Upper lobe of left lung (tissue), 6 donors: ENCODE measurements at regions not wholly inside any gene's neighbourhood (a gene's known extent, or its start where the extent isn't known, plus 50 kb on each side); places are given as distances from the start of the nearest gene placed in this dataset.

Experiments
- ATAC-seq, 2 donors: fragments of 200-7000 bp; cut with Tn5 transposase; one replicate each; pipeline ENCODE4 v1.9.1; 2022; ENCODE audit warnings: mild to moderate bottlenecking in 2 of 2, moderate library complexity in 2 of 2; ENCODE audit not compliant: low FRiP score in 2 of 2
- DNase-seq, 2 donors: peaks; one replicate each; pipeline ENCODE4 v3.0.0-alpha.2; 2019 to 2020
- H3K27ac ChIP-seq, 4 donors: fragments of 200-600 bp; sonication (generic); one replicate each; pipeline ENCODE4 v1.5.1; 2016 to 2019
- H3K27me3 ChIP-seq, 4 donors: fragments of 200-600 bp; sonication (generic); one replicate each; pipeline ENCODE4 v1.5.1; 2017 to 2019
- H3K36me3 ChIP-seq, 4 donors: fragments of 200-600 bp; sonication (generic); one replicate each; pipeline ENCODE4 v1.5.1; 2016 to 2019
- H3K4me1 ChIP-seq, 4 donors: fragments of 200-600 bp; sonication (generic); one replicate each; pipeline ENCODE4 v1.5.1; 2018 to 2019
- H3K4me3 ChIP-seq, 4 donors: fragments of 200-600 bp; sonication (generic); one replicate each; pipeline ENCODE4 v1.5.1; 2017 to 2019; ENCODE audit warnings: mild to moderate bottlenecking in 2 of 4, moderate library complexity in 1 of 4
- H3K9me3 ChIP-seq, 4 donors: fragments of 200-600 bp; sonication (generic); one replicate each; pipeline ENCODE4 v1.5.1; 2018 to 2019
- CTCF ChIP-seq, 6 experiments: fragments of 450-650 bp in 4 of 6; fragments of 200-600 bp in 2 of 6; sonication (generic) in 2 of 6; IDR thresholded peaks; one replicate each; pipeline ENCODE4 v1.5.1; 2016 to 2019; ENCODE audit warnings: antibody characterized with exemption in 6 of 6
- EP300 ChIP-seq, 4 donors: sonication (generic); formaldehyde crosslinking; IDR thresholded peaks; one replicate each; pipeline ENCODE4 v1.5.1; 2017; ENCODE audit warnings: antibody characterized with exemption in 4 of 4, control low read depth in 2 of 4
- POLR2A ChIP-seq, 4 donors: fragments of 450-650 bp; IDR thresholded peaks; one replicate each; pipeline ENCODE4 v1.5.1; 2016 to 2017; ENCODE audit warnings: antibody characterized with exemption in 4 of 4, mild to moderate bottlenecking in 2 of 4
- POLR2AphosphoS5 ChIP-seq, 2 donors: sonication (generic); formaldehyde crosslinking; IDR thresholded peaks; one replicate each; pipeline ENCODE4 v1.5.1; 2017; ENCODE audit warnings: antibody characterized with exemption in 2 of 2
- WGBS, 2 donors: methylation state at CpG; one replicate each; pipeline ENCODE4 v1.1.5; 2017 to 2018; 5-methylcytosine and 5-hydroxymethylcytosine counted together
- donor health status: DM: no; HTN: no; CAD: no; lungs with moderate emphysema.
- donor health status: DM: no; HTN: yes; CAD: no; lungs with severe emphysema.

GRCh38 chr6:80922916-80923455 is 816.5 kb downstream of the BCKDHB start:
- Histone ChIP-seq H3K27me3 (no peaks in the 10 kb centered on the region), H3K9me3 (no peaks in the 10 kb centered on the region), H3K27ac (no peak overlapping the region), H3K4me3 (no peak overlapping the region), H3K4me1 (no peaks in the 10 kb centered on the region), H3K36me3 (no peaks in the 10 kb centered on the region)
- DNase-seq (no peak), ATAC-seq (no peak)
- no peak for TF ChIP-seq CTCF (IDR thresholded peaks at IDR 0.05)
- no peak for TF ChIP-seq EP300 (IDR thresholded peaks at IDR 0.05)
- no peak for TF ChIP-seq POLR2AphosphoS5 (IDR thresholded peaks at IDR 0.05)
- TF ChIP-seq POLR2A (IDR thresholded peaks at IDR 0.05) = no peak
- 87 to 95% methylated on average over 1 of the region's 1 CpG for WGBS, 2 donors

- no peak for DNase-seq
- H3K27me3 ChIP-seq = no peaks in the 10 kb centered on the region
These were observed 815.5 kb downstream of the BCKDHB start for GRCh38 chr6:80921861-80922460.

GRCh38 chr6:80907831-80908230 is 801.4 kb downstream of the BCKDHB start:
- no peaks in the 10 kb centered on the region for H3K9me3 ChIP-seq
- no peak overlapping the region for H3K27ac ChIP-seq
- no peaks in the 10 kb centered on the region for H3K4me1 ChIP-seq
- TF ChIP-seq CTCF (IDR thresholded peaks at IDR 0.05) (no peak), POLR2AphosphoS5 (IDR thresholded peaks at IDR 0.05) (no peak), POLR2A (IDR thresholded peaks at IDR 0.05) (no peak), EP300 (IDR thresholded peaks at IDR 0.05) (no peak)
- no peak for ATAC-seq
- no peak for DNase-seq
- H3K27me3 ChIP-seq = no peaks in the 10 kb centered on the region
- H3K36me3 ChIP-seq = no peaks in the 10 kb centered on the region
- no peak overlapping the region for H3K4me3 ChIP-seq
- 72 to 77% methylated on average over 3 of the region's 3 CpGs for WGBS, 2 donors

More at GRCh38 chr6:80921861-80922460, 815.5 kb downstream of the BCKDHB start:
- Histone ChIP-seq H3K4me3 (no peak overlapping the region), H3K27ac (no peak overlapping the region), H3K9me3 (no peaks in the 10 kb centered on the region), H3K4me1 (no peaks in the 10 kb centered on the region), H3K36me3 (no peaks in the 10 kb centered on the region)
- TF ChIP-seq CTCF (IDR thresholded peaks at IDR 0.05) (no peak), EP300 (IDR thresholded peaks at IDR 0.05) (no peak), POLR2A (IDR thresholded peaks at IDR 0.05) (no peak), POLR2AphosphoS5 (IDR thresholded peaks at IDR 0.05) (no peak)
- 17 to 45% methylated on average over 2 of the region's 2 CpGs for WGBS, 2 donors
- ATAC-seq = no peak

GRCh38 chr6:80903711-80904110 is 797.2 kb downstream of the BCKDHB start:
- Histone ChIP-seq H3K4me1 (no peaks in the 10 kb centered on the region), H3K4me3 (no peak overlapping the region), H3K9me3 (peaks cover 0 to 6% (median 2%) of the 10 kb centered on the region in 4 donors), H3K27ac (no peak overlapping the region), H3K27me3 (no peaks in the 10 kb centered on the region), H3K36me3 (no peaks in the 10 kb centered on the region)
- DNase-seq (no peak), ATAC-seq (no peak)
- TF ChIP-seq CTCF (IDR thresholded peaks at IDR 0.05) = no peak

GRCh38 chr6:80886475-80886874 is 780.0 kb downstream of the BCKDHB start:
- Histone ChIP-seq H3K4me3 (no peak overlapping the region), H3K27ac (no peak overlapping the region), H3K27me3 (no peaks in the 10 kb centered on the region), H3K4me1 (no peaks in the 10 kb centered on the region), H3K36me3 (no peaks in the 10 kb centered on the region), H3K9me3 (no peaks in the 10 kb centered on the region)
- DNase-seq = no peak
- no peak for TF ChIP-seq POLR2A (IDR thresholded peaks at IDR 0.05)
- no peak for TF ChIP-seq EP300 (IDR thresholded peaks at IDR 0.05)
- no peak for TF ChIP-seq CTCF (IDR thresholded peaks at IDR 0.05)
- no peak for TF ChIP-seq POLR2AphosphoS5 (IDR thresholded peaks at IDR 0.05)
- ATAC-seq = no peak
- WGBS, 2 donors = 64 to 86% methylated on average over 2 of the region's 2 CpGs
